GM23338 (cell line): ENCODE measurements at regions not wholly inside any gene's neighbourhood (a gene's known extent, or its start where the extent isn't known, plus 50 kb on each side); places are given as distances from the start of the nearest gene placed in this dataset.

Experiments used
- ATAC-seq: fragments of 200-7000 bp; cut with Tn5 transposase; 3 replicates; pipeline ENCODE4 v1.9.1; 2020
- DNase-seq: peaks from one replicate; pipeline ENCODE4 v3.0.0-alpha.2; 2015; ENCODE audit warnings: low spot score
- H2AFZ ChIP-seq: fragments of 200-600 bp; sonication (generic); 2 replicates; pipeline ENCODE4 v1.8.0; 2016; ENCODE audit warnings: antibody characterized with exemption, mild to moderate bottlenecking, moderate library complexity
- H3F3A ChIP-seq: fragments of 200-600 bp; sonication (generic); replicated peaks from 2 replicates; pipeline ENCODE4 v1.8.0; 2017; ENCODE audit warnings: antibody characterized with exemption, mixed run types, low read depth
- H3K27ac ChIP-seq: fragments of 200-600 bp; sonication (generic); 2 replicates; pipeline ENCODE4 v1.6.1; 2016; ENCODE audit warnings: low read depth
- H3K27me3 ChIP-seq: fragments of 200-600 bp; sonication (generic); 2 replicates; pipeline ENCODE4 v1.8.0; 2016; ENCODE audit warnings: mild to moderate bottlenecking, mixed run types, moderate library complexity; ENCODE audit not compliant: insufficient read depth
- H3K36me3 ChIP-seq: fragments of 200-600 bp; sonication (generic); 2 replicates; pipeline ENCODE4 v1.8.0; 2016; ENCODE audit warnings: mild to moderate bottlenecking; ENCODE audit not compliant: insufficient read depth
- H3K4me1 ChIP-seq: fragments of 200-600 bp; sonication (generic); 2 replicates; pipeline ENCODE4 v1.8.0; 2016; ENCODE audit warnings: mild to moderate bottlenecking, moderate library complexity; ENCODE audit not compliant: insufficient read depth
- H3K4me2 ChIP-seq: fragments of 200-600 bp; sonication (generic); 2 replicates; pipeline ENCODE4 v1.7.1; 2017; ENCODE audit warnings: mixed run types
- H3K4me3 ChIP-seq: fragments of 200-600 bp; sonication (generic); 2 replicates; pipeline ENCODE4 v1.6.1; 2016; ENCODE audit warnings: mixed run types
- H3K79me2 ChIP-seq: fragments of 200-600 bp; sonication (generic); replicated peaks from 2 replicates; pipeline ENCODE4 v1.8.0; 2017; ENCODE audit warnings: mild to moderate bottlenecking; ENCODE audit not compliant: insufficient read depth
- H3K9me2 ChIP-seq: fragments of 200-600 bp; sonication (generic); 2 replicates; pipeline ENCODE4 v1.8.0; 2017; ENCODE audit not compliant: insufficient read depth
- H4K20me1 ChIP-seq: fragments of 200-600 bp; sonication (generic); replicated peaks from 2 replicates; pipeline ENCODE4 v1.8.0; 2017; ENCODE audit warnings: mild to moderate bottlenecking; ENCODE audit not compliant: insufficient read depth
- H3K27ac Mint-ChIP-seq: 2 replicates; pipeline ENCODE4 v1.8.0; 2020; ENCODE audit warnings: inconsistent platforms, mild to moderate bottlenecking, moderate library complexity, mixed read lengths
- H3K27me3 Mint-ChIP-seq: 3 replicates; pipeline ENCODE4 v1.8.0; 2022; ENCODE audit warnings: low read depth, mild to moderate bottlenecking, moderate library complexity, mixed read lengths, inconsistent platforms; ENCODE audit not compliant: insufficient read depth, poor library complexity
- H3K36me3 Mint-ChIP-seq: 3 replicates; pipeline ENCODE4 v1.8.0; 2021; ENCODE audit warnings: low read depth, mild to moderate bottlenecking, inconsistent platforms, moderate library complexity, mixed read lengths
- H3K4me1 Mint-ChIP-seq: 3 replicates; pipeline ENCODE4 v1.8.0; 2020; ENCODE audit warnings: mild to moderate bottlenecking, inconsistent platforms, mixed read lengths
- H3K4me3 Mint-ChIP-seq: 3 replicates; pipeline ENCODE4 v1.8.0; 2021; ENCODE audit warnings: moderate library complexity, mild to moderate bottlenecking, inconsistent platforms, mixed read lengths
- H3K9me3 Mint-ChIP-seq: 3 replicates; pipeline ENCODE4 v1.8.0; 2020; ENCODE audit warnings: moderate library complexity, mild to moderate bottlenecking, inconsistent platforms, mixed read lengths
- CREB1 ChIP-seq: fragments of 250-450 bp; sonication (Bioruptor Pico); IDR thresholded peaks from 2 replicates; pipeline ENCODE4 v1.5.0; 2020; ENCODE audit warnings: low read depth, mild to moderate bottlenecking, moderate library complexity
- EZH2 ChIP-seq: fragments of 200-600 bp; sonication (generic); IDR thresholded peaks from one replicate; pipeline ENCODE4 v1.8.0; 2017; ENCODE audit warnings: antibody characterized with exemption, mild to moderate bottlenecking, low read depth; ENCODE audit not compliant: unreplicated experiment
- EZH2phosphoT487 ChIP-seq: fragments of 200-600 bp; sonication (generic); IDR thresholded peaks from one replicate; pipeline ENCODE4 v1.8.1; 2018; ENCODE audit warnings: antibody characterized with exemption; ENCODE audit not compliant: unreplicated experiment
- JUNB ChIP-seq: IDR thresholded peaks from one replicate; pipeline ENCODE4 v1.6.1; 2016; ENCODE audit warnings: antibody characterized with exemption; ENCODE audit not compliant: unreplicated experiment
- NANOG ChIP-seq: IDR thresholded peaks from 2 replicates; pipeline ENCODE4 v1.6.1; 2016; ENCODE audit warnings: antibody characterized with exemption, borderline replicate concordance
- POLR2AphosphoS5 ChIP-seq: IDR thresholded peaks from 2 replicates; pipeline ENCODE4 v1.6.1; 2016; ENCODE audit warnings: antibody characterized with exemption, low read depth
- STAT1 ChIP-seq: IDR thresholded peaks from one replicate; pipeline ENCODE4 v1.6.1; 2016; ENCODE audit warnings: antibody characterized with exemption; ENCODE audit not compliant: unreplicated experiment
- ZNF331 ChIP-seq: fragments of 250-450 bp; sonication (Bioruptor Pico); IDR thresholded peaks from 2 replicates; pipeline ENCODE4 v1.5.0; 2020; ENCODE audit warnings: low read depth, mild to moderate bottlenecking, moderate library complexity
- TF ChIP-seq, protein P1 (sequence below), 2 experiments: fragments of 200-600 bp in 1 of 2; sonication (generic) in 1 of 2; conservative IDR thresholded peaks; 2 replicates each; pipeline versions ENCODE4 v1.5.1 to v1.6.1; 2016 to 2017; ENCODE audit warnings: antibody characterized with exemption in 2 of 2, low read depth in 2 of 2, mild to moderate bottlenecking in 2 of 2, moderate library complexity in 1 of 2
- TF ChIP-seq, protein P2 (sequence below): IDR thresholded peaks from 2 replicates; pipeline ENCODE4 v1.6.1; 2016; ENCODE audit warnings: antibody characterized with exemption

DNA sequence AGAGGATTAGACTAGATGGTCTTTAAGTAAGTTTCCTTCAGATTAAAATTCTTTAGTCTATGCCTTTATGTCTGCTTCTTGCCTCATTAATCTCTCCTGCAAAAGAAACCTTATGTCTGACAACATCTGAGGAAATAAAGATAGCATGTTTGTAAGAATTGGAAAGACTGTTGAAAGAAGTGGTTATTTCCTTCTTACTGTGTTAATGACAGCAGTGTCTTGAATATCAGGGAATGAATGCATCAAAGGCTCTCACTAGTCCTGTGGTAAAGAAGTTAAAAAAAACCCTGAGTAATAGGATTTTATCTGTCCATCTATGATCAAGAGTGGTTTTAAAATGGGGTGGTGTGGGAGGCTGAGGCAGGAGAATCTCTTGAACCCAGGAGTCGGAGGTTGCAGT, 302.0 kb downstream of the PRL start:
- peaks cover 14% of the 10 kb centered on the region for H3K4me1 Mint-ChIP-seq
- no peak for DNase-seq

GRCh38 chr6:21995318-21995717, 301.5 kb downstream of the PRL start:
- DNase-seq (no peak), ATAC-seq (no peak)
- peaks cover 7% of the 10 kb centered on the region for H3K79me2 ChIP-seq
- Mint-ChIP-seq H3K4me3 (no peak overlapping the region), H3K36me3 (no peaks in the 10 kb centered on the region; the same call in 2 of the 3 replicates), H3K9me3 (no peaks in the 10 kb centered on the region), H3K4me1 (peaks cover 16% of the 10 kb centered on the region), H3K27ac (no peak overlapping the region), H3K27me3 (peaks cover 2% of the 10 kb centered on the region)
- H4K20me1 ChIP-seq = no peaks in the 10 kb centered on the region
- H3K27me3 ChIP-seq = no peaks in the 10 kb centered on the region
- no peak overlapping the region for H3K27ac ChIP-seq
- H3F3A ChIP-seq = no peaks in the 10 kb centered on the region
- H3K9me2 ChIP-seq = no peaks in the 10 kb centered on the region
- H3K4me2 ChIP-seq = no peak overlapping the region
- H3K36me3 ChIP-seq = no peaks in the 10 kb centered on the region
- no peak overlapping the region for H3K4me3 ChIP-seq
- H2AFZ ChIP-seq = no peak overlapping the region
- no peak for TF ChIP-seq NANOG
- TF ChIP-seq ZNF331 (CRISPR knock-in tag) = no peak
- TF ChIP-seq CREB1 (CRISPR knock-in tag) = no peak
- H3K4me1 ChIP-seq = peaks cover 6% of the 10 kb centered on the region; the same call in 1 of the 2 replicates

More for the DNA sequence above, 302.0 kb downstream of the PRL start:
- no peak for TF ChIP-seq EZH2
- TF ChIP-seq NANOG = no peak
- TF ChIP-seq, protein P1, sequence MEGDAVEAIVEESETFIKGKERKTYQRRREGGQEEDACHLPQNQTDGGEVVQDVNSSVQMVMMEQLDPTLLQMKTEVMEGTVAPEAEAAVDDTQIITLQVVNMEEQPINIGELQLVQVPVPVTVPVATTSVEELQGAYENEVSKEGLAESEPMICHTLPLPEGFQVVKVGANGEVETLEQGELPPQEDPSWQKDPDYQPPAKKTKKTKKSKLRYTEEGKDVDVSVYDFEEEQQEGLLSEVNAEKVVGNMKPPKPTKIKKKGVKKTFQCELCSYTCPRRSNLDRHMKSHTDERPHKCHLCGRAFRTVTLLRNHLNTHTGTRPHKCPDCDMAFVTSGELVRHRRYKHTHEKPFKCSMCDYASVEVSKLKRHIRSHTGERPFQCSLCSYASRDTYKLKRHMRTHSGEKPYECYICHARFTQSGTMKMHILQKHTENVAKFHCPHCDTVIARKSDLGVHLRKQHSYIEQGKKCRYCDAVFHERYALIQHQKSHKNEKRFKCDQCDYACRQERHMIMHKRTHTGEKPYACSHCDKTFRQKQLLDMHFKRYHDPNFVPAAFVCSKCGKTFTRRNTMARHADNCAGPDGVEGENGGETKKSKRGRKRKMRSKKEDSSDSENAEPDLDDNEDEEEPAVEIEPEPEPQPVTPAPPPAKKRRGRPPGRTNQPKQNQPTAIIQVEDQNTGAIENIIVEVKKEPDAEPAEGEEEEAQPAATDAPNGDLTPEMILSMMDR (conservative IDR thresholded peaks at IDR 0.05; ENCODE audit: low read depth in 2 of 2) = no peak
- Histone ChIP-seq H3F3A (no peaks in the 10 kb centered on the region), H3K36me3 (no peaks in the 10 kb centered on the region), H3K4me1 (peaks cover 6% of the 10 kb centered on the region; the same call in 1 of the 2 replicates), H3K9me2 (no peaks in the 10 kb centered on the region), H3K79me2 (peaks cover 10% of the 10 kb centered on the region), H3K4me3 (no peak overlapping the region), H3K4me2 (no peak overlapping the region), H4K20me1 (no peaks in the 10 kb centered on the region), H3K27me3 (no peaks in the 10 kb centered on the region), H2AFZ (no peak overlapping the region), H3K27ac (no peak overlapping the region)
- no peaks in the 10 kb centered on the region; the same call in 2 of the 3 replicates for H3K36me3 Mint-ChIP-seq
- no peak for ATAC-seq
- H3K27ac Mint-ChIP-seq = no peak overlapping the region
- H3K27me3 Mint-ChIP-seq = peaks cover under 1% of the 10 kb centered on the region
- H3K4me3 Mint-ChIP-seq = no peak overlapping the region
- no peaks in the 10 kb centered on the region for H3K9me3 Mint-ChIP-seq

- H3K4me3 Mint-ChIP-seq = no peak overlapping the region
- TF ChIP-seq EZH2phosphoT487 (no peak), CREB1 (CRISPR knock-in tag) (no peak), STAT1 (no peak), NANOG (no peak), EZH2 (no peak), JUNB (no peak), POLR2AphosphoS5 (no peak)
- TF ChIP-seq, protein P2, sequence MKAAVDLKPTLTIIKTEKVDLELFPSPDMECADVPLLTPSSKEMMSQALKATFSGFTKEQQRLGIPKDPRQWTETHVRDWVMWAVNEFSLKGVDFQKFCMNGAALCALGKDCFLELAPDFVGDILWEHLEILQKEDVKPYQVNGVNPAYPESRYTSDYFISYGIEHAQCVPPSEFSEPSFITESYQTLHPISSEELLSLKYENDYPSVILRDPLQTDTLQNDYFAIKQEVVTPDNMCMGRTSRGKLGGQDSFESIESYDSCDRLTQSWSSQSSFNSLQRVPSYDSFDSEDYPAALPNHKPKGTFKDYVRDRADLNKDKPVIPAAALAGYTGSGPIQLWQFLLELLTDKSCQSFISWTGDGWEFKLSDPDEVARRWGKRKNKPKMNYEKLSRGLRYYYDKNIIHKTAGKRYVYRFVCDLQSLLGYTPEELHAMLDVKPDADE = no peak
- Histone ChIP-seq H3K27ac (no peak overlapping the region), H2AFZ (no peak overlapping the region), H3K4me3 (no peak overlapping the region), H3K4me1 (peaks cover 6% of the 10 kb centered on the region; the same call in 1 of the 2 replicates), H3F3A (no peaks in the 10 kb centered on the region), H3K4me2 (no peak overlapping the region), H3K79me2 (peaks cover 9% of the 10 kb centered on the region; the same call in 1 of the 2 replicates), H3K36me3 (no peaks in the 10 kb centered on the region), H3K27me3 (no peaks in the 10 kb centered on the region), H3K9me2 (no peaks in the 10 kb centered on the region), H4K20me1 (no peaks in the 10 kb centered on the region)
- DNase-seq = no peak
- H3K27me3 Mint-ChIP-seq = peaks cover 2% of the 10 kb centered on the region
- H3K36me3 Mint-ChIP-seq = no peaks in the 10 kb centered on the region; the same call in 2 of the 3 replicates
- H3K27ac Mint-ChIP-seq = no peak overlapping the region
- ATAC-seq = no peak
- peaks cover 16% of the 10 kb centered on the region for H3K4me1 Mint-ChIP-seq
- H3K9me3 Mint-ChIP-seq = no peaks in the 10 kb centered on the region
These were observed 300.3 kb downstream of the PRL start for GRCh38 chr6:21996425-21997118.
